ENCODE measurements at regions not wholly inside any gene's neighbourhood (a gene's known extent, or its start where the extent isn't known, plus 50 kb on each side); places are given as distances from the start of the nearest gene placed in this dataset.

DNA sequence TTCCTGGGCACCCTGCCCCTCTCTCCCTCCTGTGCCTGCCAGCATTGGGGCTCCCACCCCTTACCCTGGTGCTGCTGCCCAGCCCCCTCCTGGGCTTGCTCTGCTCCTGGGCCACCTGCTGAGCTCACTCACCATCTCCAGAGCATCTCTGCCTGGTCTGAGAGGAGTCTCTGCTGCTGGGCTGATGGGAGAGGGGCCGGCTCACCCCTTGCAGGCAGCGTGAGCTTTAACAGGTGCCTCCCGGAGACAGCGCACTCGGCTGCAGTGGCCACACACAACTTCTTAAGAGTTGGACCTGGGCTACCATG lies 721.7 kb downstream of the MATN1 start (continued):
- TF ChIP-seq, protein P1, sequence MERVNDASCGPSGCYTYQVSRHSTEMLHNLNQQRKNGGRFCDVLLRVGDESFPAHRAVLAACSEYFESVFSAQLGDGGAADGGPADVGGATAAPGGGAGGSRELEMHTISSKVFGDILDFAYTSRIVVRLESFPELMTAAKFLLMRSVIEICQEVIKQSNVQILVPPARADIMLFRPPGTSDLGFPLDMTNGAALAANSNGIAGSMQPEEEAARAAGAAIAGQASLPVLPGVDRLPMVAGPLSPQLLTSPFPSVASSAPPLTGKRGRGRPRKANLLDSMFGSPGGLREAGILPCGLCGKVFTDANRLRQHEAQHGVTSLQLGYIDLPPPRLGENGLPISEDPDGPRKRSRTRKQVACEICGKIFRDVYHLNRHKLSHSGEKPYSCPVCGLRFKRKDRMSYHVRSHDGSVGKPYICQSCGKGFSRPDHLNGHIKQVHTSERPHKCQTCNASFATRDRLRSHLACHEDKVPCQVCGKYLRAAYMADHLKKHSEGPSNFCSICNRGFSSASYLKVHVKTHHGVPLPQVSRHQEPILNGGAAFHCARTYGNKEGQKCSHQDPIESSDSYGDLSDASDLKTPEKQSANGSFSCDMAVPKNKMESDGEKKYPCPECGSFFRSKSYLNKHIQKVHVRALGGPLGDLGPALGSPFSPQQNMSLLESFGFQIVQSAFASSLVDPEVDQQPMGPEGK (CRISPR knock-in tag; IDR thresholded peaks at IDR 0.05; ENCODE audit: borderline replicate concordance) = no peak
- TF ChIP-seq ZFP3 (CRISPR knock-in tag; IDR thresholded peaks at IDR 0.05) = no peak
- TF ChIP-seq ZNF8 (CRISPR knock-in tag; IDR thresholded peaks at IDR 0.05) = no peak
- no peak for TF ChIP-seq ZC3H10 (CRISPR knock-in tag; IDR thresholded peaks at IDR 0.05)
- TF ChIP-seq ARNTL (CRISPR knock-in tag; IDR thresholded peaks at IDR 0.05; ENCODE audit: borderline replicate concordance, low read depth) = no peak
- no peak for TF ChIP-seq ISL1 (CRISPR knock-in tag; IDR thresholded peaks at IDR 0.05)
- no peak for TF ChIP-seq RARB (CRISPR knock-in tag; IDR thresholded peaks at IDR 0.05)
- TF ChIP-seq TCF4 (CRISPR knock-in tag; IDR thresholded peaks at IDR 0.05; ENCODE audit: borderline replicate concordance) = no peak
- no peak for TF ChIP-seq SNAI2 (CRISPR knock-in tag; IDR thresholded peaks at IDR 0.05)
- TF ChIP-seq ZFP30 (CRISPR knock-in tag; IDR thresholded peaks at IDR 0.05) = no peak

DNA sequence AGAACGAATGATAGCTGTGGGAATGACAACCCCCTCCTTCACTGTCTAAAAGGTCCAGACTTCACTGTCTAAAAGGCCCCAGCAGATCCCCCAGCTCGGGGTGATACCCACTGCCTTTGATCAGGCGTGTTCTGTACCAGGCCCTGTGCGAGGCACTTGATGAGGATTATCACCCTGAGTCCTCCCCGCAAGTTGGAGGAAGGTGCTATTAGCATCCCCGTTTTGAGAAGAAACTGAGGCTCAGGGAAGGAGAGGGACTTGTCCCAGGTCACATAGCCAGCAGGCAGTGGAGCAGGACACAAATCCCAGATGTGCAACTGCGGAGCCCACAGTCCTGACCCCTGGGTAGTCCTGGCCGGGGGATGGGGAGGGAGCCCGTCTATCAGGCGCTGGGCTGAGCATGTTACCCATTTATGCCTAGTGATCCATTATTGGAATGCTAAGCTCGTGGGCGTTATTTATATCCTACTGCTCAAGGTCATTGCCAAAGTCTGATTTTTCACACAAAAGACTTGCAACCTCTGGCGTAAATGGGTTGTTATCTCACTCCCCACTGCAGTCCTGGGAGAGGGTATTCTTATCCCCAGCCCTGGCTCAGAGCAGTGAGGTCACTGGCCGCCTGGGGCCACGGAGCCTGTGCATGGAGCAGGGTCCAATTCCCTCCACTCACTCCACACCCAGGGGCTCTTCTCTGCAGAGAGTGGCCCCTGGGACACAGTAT lies 722.2 kb downstream of the MATN1 start:
- TF ChIP-seq ARNTL (CRISPR knock-in tag; IDR thresholded peaks at IDR 0.05; ENCODE audit: borderline replicate concordance, low read depth) = no peak
- TF ChIP-seq TCF4 (CRISPR knock-in tag; IDR thresholded peaks at IDR 0.05; ENCODE audit: borderline replicate concordance) = no peak
- no peak for TF ChIP-seq ZFP3 (CRISPR knock-in tag; IDR thresholded peaks at IDR 0.05)
- TF ChIP-seq, protein P1 (CRISPR knock-in tag; IDR thresholded peaks at IDR 0.05; ENCODE audit: borderline replicate concordance) = no peak
- TF ChIP-seq RARB (CRISPR knock-in tag; IDR thresholded peaks at IDR 0.05) = no peak
- TF ChIP-seq ESRRG (CRISPR knock-in tag; IDR thresholded peaks at IDR 0.05) = no peak
- no peak for TF ChIP-seq TOX (CRISPR knock-in tag; IDR thresholded peaks at IDR 0.05; ENCODE audit: borderline replicate concordance)
- TF ChIP-seq ISL1 (CRISPR knock-in tag; IDR thresholded peaks at IDR 0.05) = no peak
- TF ChIP-seq ZC3H10 (CRISPR knock-in tag; IDR thresholded peaks at IDR 0.05) = no peak
- no peak for TF ChIP-seq SNAI2 (CRISPR knock-in tag; IDR thresholded peaks at IDR 0.05)
- TF ChIP-seq, protein P2, sequence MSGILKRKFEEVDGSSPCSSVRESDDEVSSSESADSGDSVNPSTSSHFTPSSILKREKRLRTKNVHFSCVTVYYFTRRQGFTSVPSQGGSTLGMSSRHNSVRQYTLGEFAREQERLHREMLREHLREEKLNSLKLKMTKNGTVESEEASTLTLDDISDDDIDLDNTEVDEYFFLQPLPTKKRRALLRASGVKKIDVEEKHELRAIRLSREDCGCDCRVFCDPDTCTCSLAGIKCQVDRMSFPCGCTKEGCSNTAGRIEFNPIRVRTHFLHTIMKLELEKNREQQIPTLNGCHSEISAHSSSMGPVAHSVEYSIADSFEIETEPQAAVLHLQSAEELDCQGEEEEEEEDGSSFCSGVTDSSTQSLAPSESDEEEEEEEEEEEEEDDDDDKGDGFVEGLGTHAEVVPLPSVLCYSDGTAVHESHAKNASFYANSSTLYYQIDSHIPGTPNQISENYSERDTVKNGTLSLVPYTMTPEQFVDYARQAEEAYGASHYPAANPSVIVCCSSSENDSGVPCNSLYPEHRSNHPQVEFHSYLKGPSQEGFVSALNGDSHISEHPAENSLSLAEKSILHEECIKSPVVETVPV (CRISPR knock-in tag; IDR thresholded peaks at IDR 0.05) = no peak
- no peak for TF ChIP-seq ZNF565 (CRISPR knock-in tag; conservative IDR thresholded peaks at IDR 0.05; ENCODE audit: low read depth)
- TF ChIP-seq BACH2 (CRISPR knock-in tag; IDR thresholded peaks at IDR 0.05; ENCODE audit: borderline replicate concordance) = no peak
- TF ChIP-seq, protein P3, sequence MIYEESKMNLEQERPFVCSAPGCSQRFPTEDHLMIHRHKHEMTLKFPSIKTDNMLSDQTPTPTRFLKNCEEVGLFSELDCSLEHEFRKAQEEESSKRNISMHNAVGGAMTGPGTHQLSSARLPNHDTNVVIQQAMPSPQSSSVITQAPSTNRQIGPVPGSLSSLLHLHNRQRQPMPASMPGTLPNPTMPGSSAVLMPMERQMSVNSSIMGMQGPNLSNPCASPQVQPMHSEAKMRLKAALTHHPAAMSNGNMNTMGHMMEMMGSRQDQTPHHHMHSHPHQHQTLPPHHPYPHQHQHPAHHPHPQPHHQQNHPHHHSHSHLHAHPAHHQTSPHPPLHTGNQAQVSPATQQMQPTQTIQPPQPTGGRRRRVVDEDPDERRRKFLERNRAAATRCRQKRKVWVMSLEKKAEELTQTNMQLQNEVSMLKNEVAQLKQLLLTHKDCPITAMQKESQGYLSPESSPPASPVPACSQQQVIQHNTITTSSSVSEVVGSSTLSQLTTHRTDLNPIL (CRISPR knock-in tag; IDR thresholded peaks at IDR 0.05; ENCODE audit: low read depth) = no peak
- TF ChIP-seq ZNF70 (CRISPR knock-in tag; IDR thresholded peaks at IDR 0.05) = no peak
- no peak for TF ChIP-seq PPARA (CRISPR knock-in tag; IDR thresholded peaks at IDR 0.05; ENCODE audit: borderline replicate concordance)
- no peak for TF ChIP-seq CSDC2 (CRISPR knock-in tag; IDR thresholded peaks at IDR 0.05)
- TF ChIP-seq, protein P4, sequence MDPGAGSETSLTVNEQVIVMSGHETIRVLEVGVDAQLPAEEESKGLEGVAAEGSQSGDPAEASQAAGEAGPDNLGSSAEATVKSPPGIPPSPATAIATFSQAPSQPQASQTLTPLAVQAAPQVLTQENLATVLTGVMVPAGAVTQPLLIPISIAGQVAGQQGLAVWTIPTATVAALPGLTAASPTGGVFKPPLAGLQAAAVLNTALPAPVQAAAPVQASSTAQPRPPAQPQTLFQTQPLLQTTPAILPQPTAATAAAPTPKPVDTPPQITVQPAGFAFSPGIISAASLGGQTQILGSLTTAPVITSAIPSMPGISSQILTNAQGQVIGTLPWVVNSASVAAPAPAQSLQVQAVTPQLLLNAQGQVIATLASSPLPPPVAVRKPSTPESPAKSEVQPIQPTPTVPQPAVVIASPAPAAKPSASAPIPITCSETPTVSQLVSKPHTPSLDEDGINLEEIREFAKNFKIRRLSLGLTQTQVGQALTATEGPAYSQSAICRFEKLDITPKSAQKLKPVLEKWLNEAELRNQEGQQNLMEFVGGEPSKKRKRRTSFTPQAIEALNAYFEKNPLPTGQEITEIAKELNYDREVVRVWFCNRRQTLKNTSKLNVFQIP (CRISPR knock-in tag; IDR thresholded peaks at IDR 0.05; ENCODE audit: borderline replicate concordance, low read depth) = no peak

DNA sequence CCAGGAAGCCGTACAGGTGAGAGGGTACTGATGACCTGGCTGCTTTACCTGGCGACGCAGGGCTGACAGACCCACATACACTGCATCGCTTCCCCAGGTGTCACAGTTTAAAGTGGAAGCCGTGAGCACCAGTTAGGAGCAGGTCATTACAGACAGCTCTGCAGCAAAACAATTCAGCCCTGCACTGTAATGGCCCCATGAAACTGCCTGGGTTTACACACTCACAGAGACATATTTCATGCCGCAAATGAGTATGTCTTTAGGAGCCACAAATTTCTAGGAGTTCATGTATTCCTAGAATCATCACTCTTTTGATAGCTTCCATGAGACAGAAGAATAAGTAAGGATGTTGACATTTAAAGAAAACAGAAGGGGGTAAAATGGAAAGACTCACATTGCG lies 723.1 kb downstream of the MATN1 start:
- no peak for ATAC-seq
- TF ChIP-seq, protein P3 (CRISPR knock-in tag; IDR thresholded peaks at IDR 0.05; ENCODE audit: low read depth) = no peak
- TF ChIP-seq ARNTL (CRISPR knock-in tag; IDR thresholded peaks at IDR 0.05; ENCODE audit: borderline replicate concordance, low read depth) (no peak), ESRRG (CRISPR knock-in tag; IDR thresholded peaks at IDR 0.05) (no peak), ZNF8 (CRISPR knock-in tag; IDR thresholded peaks at IDR 0.05) (no peak), ZNF565 (CRISPR knock-in tag; conservative IDR thresholded peaks at IDR 0.05; ENCODE audit: low read depth) (no peak), OSR1 (CRISPR knock-in tag; IDR thresholded peaks at IDR 0.05) (no peak), CSDC2 (CRISPR knock-in tag; IDR thresholded peaks at IDR 0.05) (no peak)
- TF ChIP-seq, protein P4 (CRISPR knock-in tag; IDR thresholded peaks at IDR 0.05; ENCODE audit: borderline replicate concordance, low read depth) = no peak
- TF ChIP-seq, protein P2 (CRISPR knock-in tag; IDR thresholded peaks at IDR 0.05) = no peak

More for the DNA sequence above, 722.2 kb downstream of the MATN1 start:
- ATAC-seq = no peak
